OCI-LY7 (cell line): ENCODE measurements at regions not wholly inside any gene's neighbourhood (a gene's known extent, or its start where the extent isn't known, plus 50 kb on each side); places are given as distances from the start of the nearest gene placed in this dataset.

Experiments used
- BruUV-seq: library from RNA; stranded (reverse); fragments of 400-500 nt; replicated peaks from 2 replicates; lab custom pipeline; 2021; lab: Mats Ljungman, UMichigan
- CTCF ChIA-PET: fragments of 300-600 bp; sonication (Branson Sonifier 250); formaldehyde crosslinking; loops from one replicate; lab custom pipeline; 2022; ENCODE audit warnings: antibody characterized with exemption; ENCODE audit not compliant: unreplicated experiment; lab: Charles Lee
- POLR2A ChIA-PET: fragments of 300-600 bp; sonication (Branson Sonifier 250); formaldehyde crosslinking; loops from one replicate; lab custom pipeline; 2022; ENCODE audit warnings: antibody characterized with exemption; lab: Charles Lee
- DNase-seq: peaks from one replicate; pipeline ENCODE4 v3.0.0-alpha.2; 2015; ENCODE audit warnings: low spot score
- H2AFZ ChIP-seq: fragments of 200-600 bp; sonication (generic), shearing (Covaris generic); 2 replicates; pipeline ENCODE4 v1.6.1; 2014; ENCODE audit warnings: mild to moderate bottlenecking, antibody characterized with exemption, low read length, moderate library complexity
- H3K27ac ChIP-seq: fragments of 200-600 bp; sonication (generic); 2 replicates; pipeline ENCODE4 v1.5.1; 2014; ENCODE audit warnings: mixed run types, low read depth, mild to moderate bottlenecking, moderate library complexity, low read length, inconsistent platforms; ENCODE audit not compliant: poor library complexity, severe bottlenecking
- H3K36me3 ChIP-seq: fragments of 200-600 bp; sonication (generic); 2 replicates; pipeline ENCODE4 v1.6.1; 2014; ENCODE audit warnings: mild to moderate bottlenecking, antibody characterized with exemption, low read length, moderate library complexity, mixed read lengths; ENCODE audit not compliant: insufficient read depth
- H3K4me1 ChIP-seq: fragments of 200-600 bp; sonication (generic); 2 replicates; pipeline ENCODE4 v1.5.1; 2014; ENCODE audit warnings: mild to moderate bottlenecking, low read length; ENCODE audit not compliant: insufficient read depth, poor library complexity, severe bottlenecking
- H3K4me2 ChIP-seq: fragments of 200-600 bp; sonication (generic); 2 replicates; pipeline ENCODE4 v1.6.1; 2014; ENCODE audit warnings: mild to moderate bottlenecking, low read length
- H3K4me3 ChIP-seq: fragments of 200-600 bp; sonication (generic); 2 replicates; pipeline ENCODE4 v1.5.1; 2014; ENCODE audit warnings: mild to moderate bottlenecking, low read depth, low read length; ENCODE audit not compliant: poor library complexity, severe bottlenecking
- H3K79me2 ChIP-seq: fragments of 200-600 bp; sonication (generic); 2 replicates; pipeline ENCODE4 v1.6.1; 2016; ENCODE audit warnings: low read depth, mild to moderate bottlenecking, low read length, moderate library complexity, mixed read lengths; ENCODE audit not compliant: insufficient read depth
- H3K9me2 ChIP-seq: fragments of 200-600 bp; sonication (generic); 2 replicates; pipeline ENCODE4 v1.6.1; 2016; ENCODE audit warnings: mild to moderate bottlenecking, low read length, mixed read lengths; ENCODE audit not compliant: insufficient read depth
- H3K9me3 ChIP-seq: fragments of 200-600 bp; sonication (generic); 2 replicates; pipeline ENCODE4 v1.6.1; 2014; ENCODE audit warnings: mild to moderate bottlenecking, mixed run types, low read length, mixed read lengths
- H4K20me1 ChIP-seq: fragments of 200-600 bp; sonication (generic); 2 replicates; pipeline ENCODE4 v1.6.1; 2014; ENCODE audit warnings: mild to moderate bottlenecking, antibody characterized with exemption, low read length, moderate library complexity, mixed read lengths; ENCODE audit not compliant: insufficient read depth
- EZH2phosphoT487 ChIP-seq: fragments of 200-600 bp; sonication (generic); IDR thresholded peaks from 2 replicates; pipeline ENCODE4 v1.6.1; 2018; ENCODE audit warnings: low read depth, borderline replicate concordance, mild to moderate bottlenecking, mixed run types, antibody characterized with exemption, low read length, moderate library complexity, mixed read lengths
- intact Hi-C: fragments of 100-400 bp; cut with micrococcal nuclease; formaldehyde crosslinking; loops from one replicate; pipeline ENCODE4 v1.10.0; 2022; ENCODE audit not compliant: unreplicated experiment
- TF ChIP-seq, protein P1 (sequence below): fragments of 200-600 bp; sonication (generic); conservative IDR thresholded peaks from 2 replicates; pipeline ENCODE4 v1.5.1; 2014; ENCODE audit warnings: mild to moderate bottlenecking, antibody characterized with exemption, low read length, moderate library complexity, mixed read lengths

DNA sequence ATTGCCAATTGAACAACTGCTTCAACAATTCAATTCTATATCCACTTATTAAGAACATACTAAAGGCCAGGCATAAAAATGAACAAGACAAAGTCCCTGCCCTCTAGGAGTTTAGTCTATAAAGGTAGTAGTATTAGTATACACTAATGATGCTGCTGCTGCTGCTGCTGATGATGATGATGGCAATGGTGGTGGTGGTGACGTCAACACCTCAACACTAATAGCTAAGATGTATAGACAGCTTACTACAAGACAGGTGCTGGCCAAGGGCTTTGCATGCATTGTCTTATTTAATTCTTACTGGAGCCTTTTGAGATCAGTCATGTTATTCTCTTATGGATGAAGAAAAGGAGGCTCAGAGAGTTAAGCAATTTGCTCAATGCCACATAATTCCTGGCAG is 164.4 kb upstream of the ASIC2 start:
- Histone ChIP-seq H2AFZ (no peak overlapping the region), H3K4me2 (no peak overlapping the region), H3K79me2 (no peaks in the 10 kb centered on the region), H4K20me1 (no peaks in the 10 kb centered on the region; the same call in 1 of the 2 replicates), H3K9me3 (no peaks in the 10 kb centered on the region), H3K9me2 (no peaks in the 10 kb centered on the region), H3K4me1 (no peaks in the 10 kb centered on the region), H3K4me3 (no peak overlapping the region), H3K27ac (no peak overlapping the region), H3K36me3 (no peaks in the 10 kb centered on the region)
- intact Hi-C loops = no loop called here
- POLR2A ChIA-PET = no interaction called here
- TF ChIP-seq, protein P1, sequence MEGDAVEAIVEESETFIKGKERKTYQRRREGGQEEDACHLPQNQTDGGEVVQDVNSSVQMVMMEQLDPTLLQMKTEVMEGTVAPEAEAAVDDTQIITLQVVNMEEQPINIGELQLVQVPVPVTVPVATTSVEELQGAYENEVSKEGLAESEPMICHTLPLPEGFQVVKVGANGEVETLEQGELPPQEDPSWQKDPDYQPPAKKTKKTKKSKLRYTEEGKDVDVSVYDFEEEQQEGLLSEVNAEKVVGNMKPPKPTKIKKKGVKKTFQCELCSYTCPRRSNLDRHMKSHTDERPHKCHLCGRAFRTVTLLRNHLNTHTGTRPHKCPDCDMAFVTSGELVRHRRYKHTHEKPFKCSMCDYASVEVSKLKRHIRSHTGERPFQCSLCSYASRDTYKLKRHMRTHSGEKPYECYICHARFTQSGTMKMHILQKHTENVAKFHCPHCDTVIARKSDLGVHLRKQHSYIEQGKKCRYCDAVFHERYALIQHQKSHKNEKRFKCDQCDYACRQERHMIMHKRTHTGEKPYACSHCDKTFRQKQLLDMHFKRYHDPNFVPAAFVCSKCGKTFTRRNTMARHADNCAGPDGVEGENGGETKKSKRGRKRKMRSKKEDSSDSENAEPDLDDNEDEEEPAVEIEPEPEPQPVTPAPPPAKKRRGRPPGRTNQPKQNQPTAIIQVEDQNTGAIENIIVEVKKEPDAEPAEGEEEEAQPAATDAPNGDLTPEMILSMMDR = no peak
- TF ChIP-seq EZH2phosphoT487 = no peak
- no peak for DNase-seq
- BruUV-seq = no TSS peak
- CTCF ChIA-PET = no interaction called here

DNA sequence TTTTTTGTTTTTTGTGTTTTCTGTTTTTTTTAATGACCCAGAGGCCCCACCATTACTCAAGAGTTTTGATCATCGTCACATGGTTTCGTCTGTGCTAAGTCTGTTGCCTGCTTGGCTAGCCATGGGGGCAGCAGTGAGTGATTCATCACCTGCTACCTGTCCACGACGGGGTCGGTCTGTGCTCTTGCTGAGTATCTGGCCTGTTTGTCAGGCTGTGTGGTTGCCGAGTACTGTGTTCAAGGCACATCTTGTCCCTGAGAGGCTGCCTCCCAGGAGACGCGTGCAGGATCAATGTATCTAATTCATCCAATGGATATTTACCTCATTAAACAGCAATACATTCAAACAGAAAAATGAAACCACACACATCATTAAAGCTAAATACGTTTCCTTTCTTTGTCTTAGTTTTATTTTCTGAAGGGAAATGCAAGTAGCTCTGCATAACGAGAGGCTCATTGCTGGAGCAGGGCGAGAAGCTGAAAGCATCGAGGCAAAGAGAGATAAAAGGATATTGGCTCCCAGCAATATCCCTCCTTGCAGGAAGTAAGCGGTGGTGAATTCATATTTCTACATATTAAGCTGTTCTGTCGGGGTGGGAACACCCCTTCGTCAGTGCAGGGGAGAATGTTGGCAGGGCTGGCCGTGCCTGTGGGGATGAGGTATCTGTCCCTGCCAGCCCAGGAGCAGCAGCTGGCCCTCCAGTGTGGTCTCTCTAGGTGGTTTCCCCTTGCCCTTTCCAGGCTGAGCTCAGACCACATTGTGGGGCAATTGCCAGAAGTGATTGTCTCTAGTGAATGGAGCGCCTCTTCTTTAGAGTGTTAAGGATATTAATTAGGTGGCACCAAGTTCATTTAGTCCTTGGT is 166.2 kb upstream of the ASIC2 start:
- intact Hi-C loops = no loop called here
- no peaks in the 10 kb centered on the region; the same call in 1 of the 2 replicates for H4K20me1 ChIP-seq
- H3K79me2 ChIP-seq = no peaks in the 10 kb centered on the region
- H3K9me3 ChIP-seq = no peaks in the 10 kb centered on the region
- no peak overlapping the region for H3K27ac ChIP-seq
- no peak overlapping the region for H3K4me2 ChIP-seq
- H3K4me1 ChIP-seq = no peaks in the 10 kb centered on the region
- no peak for DNase-seq
- H3K9me2 ChIP-seq = no peaks in the 10 kb centered on the region
- ChIA-PET POLR2A (interaction anchor here (0.6 kb wide), 1 partner anchor 18 kb away, joined by 3 read pairs; no protein-coding TSS in a partner anchor), CTCF (no interaction called here)
- no peak overlapping the region for H2AFZ ChIP-seq
- TF ChIP-seq, protein P1 = no peak
- TF ChIP-seq EZH2phosphoT487 = no peak
- no peaks in the 10 kb centered on the region for H3K36me3 ChIP-seq
- H3K4me3 ChIP-seq = no peak overlapping the region
- no TSS peak for BruUV-seq

GRCh38 chr17:33460781-33461450 is 167.8 kb upstream of the ASIC2 start:
- H3K79me2 ChIP-seq = no peaks in the 10 kb centered on the region
- H3K4me2 ChIP-seq = no peak overlapping the region
- H3K4me1 ChIP-seq = no peaks in the 10 kb centered on the region
- no peak for DNase-seq
- H3K36me3 ChIP-seq = no peaks in the 10 kb centered on the region
- intact Hi-C loops = no loop called here
- no peak overlapping the region for H3K4me3 ChIP-seq
- H3K9me2 ChIP-seq = no peaks in the 10 kb centered on the region
- BruUV-seq = no TSS peak
- H3K9me3 ChIP-seq = no peaks in the 10 kb centered on the region
- ChIA-PET CTCF (no interaction called here), POLR2A (no interaction called here)
- no peak overlapping the region for H3K27ac ChIP-seq
- TF ChIP-seq, protein P1 = no peak
- no peak for TF ChIP-seq EZH2phosphoT487
- no peak overlapping the region for H2AFZ ChIP-seq
- no peaks in the 10 kb centered on the region; the same call in 1 of the 2 replicates for H4K20me1 ChIP-seq
